ENCODE measurements at regions not wholly inside any gene's neighbourhood (a gene's known extent, or its start where the extent isn't known, plus 50 kb on each side); places are given as distances from the start of the nearest gene placed in this dataset.
"Not testable (repeated sequence)": the region's sequence is repeated elsewhere in the genome, so short reads cannot be mapped to it uniquely, and the experiment has no call there.

- no peaks in the 10 kb centered on the region for H3K4me1 Mint-ChIP-seq
- H3K27me3 Mint-ChIP-seq, result no peaks in the 10 kb centered on the region
- peaks cover 2% of the 10 kb centered on the region for H3K9me3 Mint-ChIP-seq
- ChIA-PET CTCF (no interaction called here), POLR2A (no interaction called here)
- peak overlapping the region; percentile 60 for H3K27ac Mint-ChIP-seq
- no peak for DNase-seq
- H3K36me3 Mint-ChIP-seq (ENCODE audit: low read depth), result no peaks in the 10 kb centered on the region
- no peak overlapping the region for H3K4me3 Mint-ChIP-seq
Observed at GRCh38 chr1:30447080-30447479, 276.3 kb downstream of the MATN1 start.

- no peaks in the 10 kb centered on the region for H3K36me3 Mint-ChIP-seq (ENCODE audit: low read depth)
- no peak overlapping the region for H3K27ac Mint-ChIP-seq
- no peak for DNase-seq
- H3K4me1 Mint-ChIP-seq, result no peaks in the 10 kb centered on the region
- peaks cover 2% of the 10 kb centered on the region for H3K9me3 Mint-ChIP-seq
- ChIA-PET CTCF (no interaction called here), POLR2A (no interaction called here)
- H3K4me3 Mint-ChIP-seq, result no peak overlapping the region
- H3K27me3 Mint-ChIP-seq, result no peaks in the 10 kb centered on the region
Observed at GRCh38 chr1:30446508-30446907, 276.9 kb downstream of the MATN1 start.

DNA sequence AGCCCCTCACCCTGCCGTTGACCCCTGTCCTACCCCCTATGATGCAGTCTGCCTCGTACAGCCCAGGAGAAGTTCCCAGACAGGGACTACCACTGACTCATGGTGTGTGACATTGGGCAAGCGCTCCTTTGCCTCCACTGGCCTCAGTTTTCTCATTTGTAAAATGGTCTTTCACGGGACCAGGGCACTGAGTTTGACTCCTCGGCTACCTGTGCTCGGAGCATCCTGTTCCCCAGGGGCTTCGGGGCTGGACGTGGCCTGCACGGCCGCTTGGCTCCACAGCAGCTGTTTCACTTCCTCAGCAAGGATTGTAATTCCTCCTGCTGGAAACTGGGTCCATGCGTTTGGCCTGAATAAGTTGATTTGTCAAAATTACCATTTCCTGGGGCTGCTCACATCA, 277.3 kb downstream of the MATN1 start:
- H3K4me1 Mint-ChIP-seq, result no peaks in the 10 kb centered on the region
- POLR2A ChIA-PET, result no interaction called here
- H3K9me3 Mint-ChIP-seq, result peaks cover 2% of the 10 kb centered on the region
- no peak overlapping the region for H3K27ac Mint-ChIP-seq
- no peaks in the 10 kb centered on the region for H3K27me3 Mint-ChIP-seq
- CTCF ChIA-PET, result no interaction called here
- no peak for DNase-seq
- no peak overlapping the region for H3K4me3 Mint-ChIP-seq
- no peaks in the 10 kb centered on the region for H3K36me3 Mint-ChIP-seq (ENCODE audit: low read depth)

DNA sequence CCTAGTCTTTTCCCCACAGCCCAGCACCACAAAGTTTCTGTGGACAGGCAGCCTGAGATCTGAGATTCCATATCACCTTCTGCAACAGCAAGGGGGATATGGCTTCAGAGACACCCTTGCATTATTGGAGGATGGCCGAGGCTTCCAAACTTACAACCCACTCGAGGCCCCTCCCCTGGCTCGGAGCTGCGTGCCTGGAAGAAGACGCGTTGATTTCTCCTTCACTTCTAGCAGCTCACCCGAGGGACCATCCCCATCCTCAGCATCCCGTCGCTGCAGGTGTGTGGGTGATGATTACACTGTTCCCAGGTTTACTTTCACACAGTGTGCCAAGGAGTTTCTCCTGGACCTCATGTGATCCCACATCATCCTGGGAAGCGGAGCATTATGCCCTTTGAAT, 277.9 kb downstream of the MATN1 start:
- no peak overlapping the region for H3K4me3 Mint-ChIP-seq
- no peak for DNase-seq
- POLR2A ChIA-PET, result no interaction called here
- no peaks in the 10 kb centered on the region for H3K27me3 Mint-ChIP-seq
- H3K9me3 Mint-ChIP-seq, result peaks cover 2% of the 10 kb centered on the region
- no peaks in the 10 kb centered on the region for H3K36me3 Mint-ChIP-seq (ENCODE audit: low read depth)
- no peaks in the 10 kb centered on the region for H3K4me1 Mint-ChIP-seq
- CTCF ChIA-PET, result no interaction called here
- no peak overlapping the region for H3K27ac Mint-ChIP-seq

DNA sequence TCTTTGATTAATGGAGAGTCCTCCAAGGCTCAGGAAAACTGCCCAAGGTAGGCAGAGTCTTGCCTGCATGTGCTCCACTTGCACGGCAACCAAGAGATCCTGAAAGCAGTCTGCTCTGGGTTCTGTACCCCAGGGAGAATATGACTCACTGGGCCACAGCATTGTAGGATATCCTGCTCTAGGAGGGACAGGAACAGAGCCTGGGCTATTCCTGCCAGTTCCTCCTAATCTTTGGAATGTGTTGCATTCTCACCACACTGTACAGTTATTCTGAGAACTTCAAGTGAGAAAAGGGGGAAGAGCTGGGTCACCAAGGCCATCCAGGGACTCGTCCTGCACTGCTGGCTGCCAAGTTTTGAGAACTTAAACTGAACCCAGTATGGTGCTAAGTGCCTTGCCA, 278.5 kb downstream of the MATN1 start:
- Mint-ChIP-seq H3K27ac (no peak overlapping the region), H3K4me1 (no peaks in the 10 kb centered on the region), H3K36me3 (ENCODE audit: low read depth) (no peaks in the 10 kb centered on the region), H3K9me3 (peaks cover 2% of the 10 kb centered on the region), H3K4me3 (no peak overlapping the region), H3K27me3 (no peaks in the 10 kb centered on the region)
- POLR2A ChIA-PET, result no interaction called here
- CTCF ChIA-PET, result no interaction called here
- DNase-seq, result no peak

GRCh38 chr1:30444401-30444800, 279.0 kb downstream of the MATN1 start:
- H3K27ac Mint-ChIP-seq, result no peak overlapping the region
- ChIA-PET CTCF (no interaction called here), POLR2A (no interaction called here)
- H3K27me3 Mint-ChIP-seq, result no peaks in the 10 kb centered on the region
- no peaks in the 10 kb centered on the region for H3K36me3 Mint-ChIP-seq (ENCODE audit: low read depth)
- no peak overlapping the region for H3K4me3 Mint-ChIP-seq
- H3K9me3 Mint-ChIP-seq, result peaks cover 2% of the 10 kb centered on the region
- DNase-seq, result no peak
- H3K4me1 Mint-ChIP-seq, result no peaks in the 10 kb centered on the region

- CTCF ChIA-PET; H3K36me3 Mint-ChIP-seq (ENCODE audit: low read depth); H3K4me1 Mint-ChIP-seq; H3K27me3 Mint-ChIP-seq; H3K9me3 Mint-ChIP-seq; DNase-seq; POLR2A ChIA-PET; H3K27ac Mint-ChIP-seq; H3K4me3 Mint-ChIP-seq: not testable (repeated sequence)
Observed at GRCh38 chr1:30438274-30438673, 285.1 kb downstream of the MATN1 start.

DNA sequence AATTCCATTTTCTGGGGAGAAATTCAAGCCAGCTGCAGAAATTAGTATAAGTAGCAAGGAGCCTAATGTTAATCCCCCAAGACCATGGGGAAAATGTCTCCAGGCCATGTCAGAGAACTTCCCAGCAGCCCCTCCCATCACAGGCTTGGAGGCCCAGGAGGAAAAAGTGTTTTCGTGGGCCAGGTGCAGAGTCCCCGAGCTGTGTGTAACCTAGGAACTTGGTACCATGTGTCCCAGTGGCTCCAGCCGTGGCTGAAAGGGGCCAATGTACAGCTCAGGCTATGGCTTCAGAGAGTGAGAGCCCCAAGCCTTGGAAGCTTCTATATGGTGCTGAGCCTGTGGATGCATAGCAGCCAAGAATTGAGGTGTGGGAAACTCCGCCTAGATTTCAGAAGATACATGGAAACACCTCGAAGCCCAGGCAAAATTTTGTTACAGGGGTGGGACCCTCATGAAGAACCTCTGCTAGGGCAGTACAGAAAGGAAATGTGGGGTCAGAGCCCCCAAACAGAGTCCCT, 286.3 kb downstream of the MATN1 start:
- Mint-ChIP-seq H3K27ac (no peak overlapping the region), H3K4me1 (no peaks in the 10 kb centered on the region), H3K4me3 (no peak overlapping the region), H3K36me3 (ENCODE audit: low read depth) (no peaks in the 10 kb centered on the region), H3K9me3 (peaks cover 9% of the 10 kb centered on the region), H3K27me3 (peaks cover 14% of the 10 kb centered on the region)
- POLR2A ChIA-PET, result no interaction called here
- CTCF ChIA-PET, result no interaction called here
- no peak for DNase-seq

- H3K4me3 Mint-ChIP-seq, result no peak overlapping the region
- CTCF ChIA-PET, result no interaction called here
- H3K27ac Mint-ChIP-seq, result no peak overlapping the region
- peaks cover 39% of the 10 kb centered on the region for H3K27me3 Mint-ChIP-seq
- H3K9me3 Mint-ChIP-seq, result peaks cover 4% of the 10 kb centered on the region
- no peaks in the 10 kb centered on the region for H3K36me3 Mint-ChIP-seq (ENCODE audit: low read depth)
- POLR2A ChIA-PET, result no interaction called here
- no peaks in the 10 kb centered on the region for H3K4me1 Mint-ChIP-seq
- no peak for DNase-seq
Observed at GRCh38 chr1:30427545-30427944, 295.8 kb downstream of the MATN1 start.

DNA sequence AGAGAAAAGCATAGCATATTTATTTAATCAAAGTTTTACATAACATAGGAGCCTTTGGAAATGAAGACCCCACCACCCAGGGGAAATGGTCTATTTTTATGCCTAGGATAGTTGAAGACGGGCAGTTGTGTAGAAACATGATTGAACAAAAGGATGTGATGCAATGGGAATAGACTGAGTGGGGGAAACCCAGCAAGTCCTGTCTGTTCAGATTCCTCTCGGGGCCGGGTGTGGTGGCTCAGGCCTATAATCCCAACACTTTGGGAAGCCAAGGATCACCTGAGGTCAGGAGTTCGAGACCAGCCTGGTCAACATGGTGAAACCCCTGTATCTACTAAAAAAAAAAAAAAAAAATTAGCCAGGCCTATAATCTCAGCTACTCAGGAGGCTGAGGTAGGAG, 298.3 kb downstream of the MATN1 start:
- no peak overlapping the region for H3K27ac Mint-ChIP-seq
- H3K36me3 Mint-ChIP-seq (ENCODE audit: low read depth), result no peaks in the 10 kb centered on the region
- H3K27me3 Mint-ChIP-seq, result peaks cover 20% of the 10 kb centered on the region
- H3K4me1 Mint-ChIP-seq, result no peaks in the 10 kb centered on the region
- no peak overlapping the region for H3K4me3 Mint-ChIP-seq
- no peak for DNase-seq
- peaks cover 1% of the 10 kb centered on the region for H3K9me3 Mint-ChIP-seq
- CTCF ChIA-PET, result no interaction called here
- POLR2A ChIA-PET, result no interaction called here

DNA sequence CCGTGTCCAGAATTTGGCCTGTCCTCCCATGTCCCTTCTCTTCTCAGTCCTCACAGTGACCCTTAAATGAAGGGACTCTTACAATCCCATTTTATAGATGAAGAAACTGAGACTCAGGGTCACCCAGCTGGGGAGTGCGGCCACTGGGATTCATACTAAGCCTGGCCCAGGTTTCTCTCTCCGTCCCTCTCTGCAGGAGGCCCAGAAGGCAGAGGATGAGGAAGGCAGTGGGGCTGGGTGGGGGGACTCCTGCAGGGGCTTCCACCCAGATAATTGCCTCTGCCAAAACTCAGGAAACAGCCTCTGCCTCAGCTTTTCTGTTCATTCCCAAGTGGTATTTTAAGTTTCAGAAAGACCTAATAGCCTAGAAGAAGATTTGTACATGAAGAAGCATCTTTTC, 299.8 kb downstream of the MATN1 start:
- no peaks in the 10 kb centered on the region for H3K4me1 Mint-ChIP-seq
- H3K9me3 Mint-ChIP-seq, result no peaks in the 10 kb centered on the region
- no peak overlapping the region for H3K27ac Mint-ChIP-seq
- H3K4me3 Mint-ChIP-seq, result no peak overlapping the region
- no peaks in the 10 kb centered on the region for H3K36me3 Mint-ChIP-seq (ENCODE audit: low read depth)
- CTCF ChIA-PET, result no interaction called here
- no peak for DNase-seq
- POLR2A ChIA-PET, result no interaction called here
- peaks cover 10% of the 10 kb centered on the region for H3K27me3 Mint-ChIP-seq

DNA sequence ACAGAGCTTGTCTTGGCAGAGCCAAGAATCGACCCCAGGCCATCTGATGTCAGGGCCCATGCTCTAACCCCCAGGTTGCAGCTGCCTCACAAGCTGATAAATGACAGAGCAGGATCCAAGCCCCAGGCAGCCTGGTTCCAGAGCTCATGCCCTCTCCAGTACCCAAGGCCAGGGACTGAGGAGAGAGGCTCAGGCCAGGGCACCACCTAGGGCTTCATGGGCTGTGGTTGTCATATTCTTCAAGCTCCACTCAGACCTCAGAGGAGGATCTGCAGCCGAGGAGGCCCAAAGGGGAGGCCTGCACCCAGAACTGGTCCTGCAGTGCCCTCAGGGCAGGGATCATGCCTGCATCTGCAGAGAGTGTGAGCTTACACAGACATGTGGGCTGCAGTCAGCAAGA, 301.1 kb downstream of the MATN1 start:
- DNase-seq, result no peak
- POLR2A ChIA-PET, result no interaction called here
- H3K36me3 Mint-ChIP-seq (ENCODE audit: low read depth), result no peaks in the 10 kb centered on the region

GRCh38 chr1:30420519-30421050, 302.8 kb downstream of the MATN1 start:
- DNase-seq, result no peak
- H3K36me3 Mint-ChIP-seq (ENCODE audit: low read depth), result no peaks in the 10 kb centered on the region
- H3K27ac Mint-ChIP-seq, result no peak overlapping the region
- H3K4me1 Mint-ChIP-seq, result no peaks in the 10 kb centered on the region
- no peaks in the 10 kb centered on the region for H3K9me3 Mint-ChIP-seq
- H3K27me3 Mint-ChIP-seq, result no peaks in the 10 kb centered on the region
- ChIA-PET CTCF (interaction anchor here (1.2 kb wide), 1 partner anchor 272 kb away, joined by 3 read pairs; no protein-coding TSS in a partner anchor), POLR2A (no interaction called here)
- H3K4me3 Mint-ChIP-seq, result no peak overlapping the region

More for the DNA sequence above, 301.1 kb downstream of the MATN1 start:
- H3K27me3 Mint-ChIP-seq, result peaks cover 5% of the 10 kb centered on the region
- H3K4me3 Mint-ChIP-seq, result no peak overlapping the region
- H3K4me1 Mint-ChIP-seq, result no peaks in the 10 kb centered on the region
- CTCF ChIA-PET, result no interaction called here
- H3K9me3 Mint-ChIP-seq, result no peaks in the 10 kb centered on the region
- H3K27ac Mint-ChIP-seq, result no peak overlapping the region

DNA sequence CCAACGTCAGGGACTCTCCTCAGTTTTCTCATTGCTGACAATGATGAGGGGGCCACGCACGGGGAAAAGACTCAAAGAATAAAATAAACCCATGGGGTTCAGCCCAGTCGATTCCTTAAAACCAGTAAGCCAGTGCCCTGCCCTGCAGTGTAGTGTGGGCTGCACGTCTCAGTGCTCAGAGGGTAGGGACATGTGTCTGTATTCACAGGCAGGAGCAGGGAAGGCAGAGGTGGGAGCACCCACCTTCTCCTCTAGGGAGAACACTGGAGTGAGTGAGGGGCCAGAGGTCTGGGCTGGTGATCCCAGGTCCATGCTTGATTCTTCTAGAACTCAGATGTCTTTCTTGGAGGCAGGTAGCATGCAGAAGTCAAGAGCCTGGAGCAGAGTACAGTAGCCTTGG, 303.6 kb downstream of the MATN1 start:
- H3K4me3 Mint-ChIP-seq, result no peak overlapping the region

More for the DNA sequence above, 303.6 kb downstream of the MATN1 start:
- Mint-ChIP-seq H3K9me3 (no peaks in the 10 kb centered on the region), H3K36me3 (ENCODE audit: low read depth) (no peaks in the 10 kb centered on the region), H3K4me1 (no peaks in the 10 kb centered on the region), H3K27ac (no peak overlapping the region), H3K27me3 (no peaks in the 10 kb centered on the region)
- POLR2A ChIA-PET, result no interaction called here
- DNase-seq, result no peak
- CTCF ChIA-PET, result interaction anchor here (1.2 kb wide), 1 partner anchor 272 kb away, joined by 3 read pairs; no protein-coding TSS in a partner anchor
